ENCODE measurements at regions not wholly inside any gene's neighbourhood (a gene's known extent, or its start where the extent isn't known, plus 50 kb on each side); places are given as distances from the start of the nearest gene placed in this dataset.

DNA sequence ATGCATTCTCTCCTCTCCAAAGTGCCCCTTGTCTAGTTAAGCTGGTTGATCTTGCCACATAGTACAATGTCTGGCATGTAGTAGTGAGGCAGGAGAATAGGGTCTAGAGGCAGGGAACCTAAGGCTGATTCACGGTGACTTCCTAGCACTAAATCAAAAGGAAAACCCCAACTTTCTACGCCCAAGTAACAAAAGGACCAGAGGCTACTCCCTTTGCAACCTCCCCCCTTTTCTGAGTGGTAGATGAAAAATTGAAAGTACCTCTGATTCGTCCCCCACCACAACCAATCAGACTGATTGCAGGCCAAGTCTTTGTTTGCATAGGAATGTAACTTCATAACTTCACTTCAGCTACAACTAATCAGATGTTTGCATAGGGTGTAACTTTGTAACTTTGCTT lies 278.8 kb downstream of the PSAT1 start (continued):
- no peak for TF ChIP-seq SP1 (IDR thresholded peaks at IDR 0.05; ENCODE audit: low read depth, low read length)
- TF ChIP-seq RXRA (IDR thresholded peaks at IDR 0.05; ENCODE audit: insufficient read depth, low read depth, low read length): no peak
- TF ChIP-seq NANOG (IDR thresholded peaks at IDR 0.05; ENCODE audit: insufficient read depth, low read depth, low read length, poor library complexity, severe bottlenecking): no peak
